ENCODE measurements at regions not wholly inside any gene's neighbourhood (a gene's known extent, or its start where the extent isn't known, plus 50 kb on each side); places are given as distances from the start of the nearest gene placed in this dataset.

DNA sequence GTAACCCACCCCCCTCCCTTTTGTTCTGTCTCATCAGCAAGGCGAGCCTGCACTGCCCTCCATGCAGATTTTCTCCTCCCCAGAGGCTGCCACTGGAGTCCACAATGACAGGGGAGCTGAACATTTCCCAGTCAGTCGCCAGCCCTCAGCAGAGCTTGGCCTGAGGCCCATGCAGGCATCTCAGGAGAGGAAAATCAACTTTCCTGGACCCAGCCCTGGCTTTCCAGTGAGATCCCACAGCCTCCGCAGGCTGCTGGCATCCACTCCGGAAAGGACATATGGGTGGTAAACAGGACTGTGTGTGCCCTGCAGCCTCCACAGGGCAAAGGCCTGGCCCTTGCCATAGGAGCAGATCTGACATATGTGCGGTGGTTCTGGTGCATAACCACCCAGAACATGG, 253.8 kb downstream of the TNS1 start:
- H3K4me2 ChIP-seq (ENCODE audit: low read length): no peak overlapping the region
- peaks cover 14% of the 10 kb centered on the region for H3K79me2 ChIP-seq
- TF ChIP-seq, protein P1, sequence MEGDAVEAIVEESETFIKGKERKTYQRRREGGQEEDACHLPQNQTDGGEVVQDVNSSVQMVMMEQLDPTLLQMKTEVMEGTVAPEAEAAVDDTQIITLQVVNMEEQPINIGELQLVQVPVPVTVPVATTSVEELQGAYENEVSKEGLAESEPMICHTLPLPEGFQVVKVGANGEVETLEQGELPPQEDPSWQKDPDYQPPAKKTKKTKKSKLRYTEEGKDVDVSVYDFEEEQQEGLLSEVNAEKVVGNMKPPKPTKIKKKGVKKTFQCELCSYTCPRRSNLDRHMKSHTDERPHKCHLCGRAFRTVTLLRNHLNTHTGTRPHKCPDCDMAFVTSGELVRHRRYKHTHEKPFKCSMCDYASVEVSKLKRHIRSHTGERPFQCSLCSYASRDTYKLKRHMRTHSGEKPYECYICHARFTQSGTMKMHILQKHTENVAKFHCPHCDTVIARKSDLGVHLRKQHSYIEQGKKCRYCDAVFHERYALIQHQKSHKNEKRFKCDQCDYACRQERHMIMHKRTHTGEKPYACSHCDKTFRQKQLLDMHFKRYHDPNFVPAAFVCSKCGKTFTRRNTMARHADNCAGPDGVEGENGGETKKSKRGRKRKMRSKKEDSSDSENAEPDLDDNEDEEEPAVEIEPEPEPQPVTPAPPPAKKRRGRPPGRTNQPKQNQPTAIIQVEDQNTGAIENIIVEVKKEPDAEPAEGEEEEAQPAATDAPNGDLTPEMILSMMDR (IDR thresholded peaks at IDR 0.05): no peak
- H3K4me3 ChIP-seq (ENCODE audit: low read depth, low read length): no peak overlapping the region
- H3K9ac ChIP-seq: peak overlapping the region; percentile 56
- peak overlapping the region; percentile 31 for H2AFZ ChIP-seq
- H3K27ac ChIP-seq: peak overlapping the region; percentile 99
- H3K9me3 ChIP-seq (ENCODE audit: control insufficient read depth, low read length): no peaks in the 10 kb centered on the region
- peaks cover 69% of the 10 kb centered on the region for H3K4me1 ChIP-seq
- H3K27me3 ChIP-seq (ENCODE audit: control insufficient read depth, insufficient read depth, low read length): no peaks in the 10 kb centered on the region
- no peaks in the 10 kb centered on the region for H3K36me3 ChIP-seq (ENCODE audit: control insufficient read depth, insufficient read depth, low read length)

DNA sequence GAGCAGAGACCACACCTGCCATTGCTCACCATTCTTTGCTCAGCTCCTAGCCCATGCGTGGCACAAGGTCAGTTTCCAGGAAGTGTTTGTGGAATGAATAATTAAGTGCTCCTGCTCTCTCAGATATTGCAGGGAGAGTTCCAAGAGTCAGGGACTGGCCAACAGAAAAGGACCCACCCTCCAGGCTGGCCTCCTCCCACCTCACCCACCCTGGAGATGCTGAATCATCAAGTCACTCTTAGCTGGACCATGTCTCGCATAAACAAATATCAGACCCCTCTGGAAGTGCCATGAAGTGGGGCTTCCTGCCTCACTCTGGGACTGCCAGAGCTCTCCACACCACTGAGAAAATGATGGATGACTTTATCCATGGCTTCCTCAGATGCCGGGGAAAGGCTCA, 256.0 kb downstream of the TNS1 start:
- Histone ChIP-seq H3K4me3 (ENCODE audit: low read depth, low read length) (no peak overlapping the region), H3K27me3 (ENCODE audit: control insufficient read depth, insufficient read depth, low read length) (no peaks in the 10 kb centered on the region), H3K4me2 (ENCODE audit: low read length) (no peak overlapping the region), H3K9me3 (ENCODE audit: control insufficient read depth, low read length) (no peaks in the 10 kb centered on the region), H3K4me1 (peaks cover 68% of the 10 kb centered on the region), H3K9ac (no peak overlapping the region), H2AFZ (peak overlapping the region; percentile 47), H3K27ac (peak overlapping the region; percentile 99), H3K36me3 (ENCODE audit: control insufficient read depth, insufficient read depth, low read length) (no peaks in the 10 kb centered on the region), H3K79me2 (peaks cover 32% of the 10 kb centered on the region)
- TF ChIP-seq, protein P1 (IDR thresholded peaks at IDR 0.05): no peak

DNA sequence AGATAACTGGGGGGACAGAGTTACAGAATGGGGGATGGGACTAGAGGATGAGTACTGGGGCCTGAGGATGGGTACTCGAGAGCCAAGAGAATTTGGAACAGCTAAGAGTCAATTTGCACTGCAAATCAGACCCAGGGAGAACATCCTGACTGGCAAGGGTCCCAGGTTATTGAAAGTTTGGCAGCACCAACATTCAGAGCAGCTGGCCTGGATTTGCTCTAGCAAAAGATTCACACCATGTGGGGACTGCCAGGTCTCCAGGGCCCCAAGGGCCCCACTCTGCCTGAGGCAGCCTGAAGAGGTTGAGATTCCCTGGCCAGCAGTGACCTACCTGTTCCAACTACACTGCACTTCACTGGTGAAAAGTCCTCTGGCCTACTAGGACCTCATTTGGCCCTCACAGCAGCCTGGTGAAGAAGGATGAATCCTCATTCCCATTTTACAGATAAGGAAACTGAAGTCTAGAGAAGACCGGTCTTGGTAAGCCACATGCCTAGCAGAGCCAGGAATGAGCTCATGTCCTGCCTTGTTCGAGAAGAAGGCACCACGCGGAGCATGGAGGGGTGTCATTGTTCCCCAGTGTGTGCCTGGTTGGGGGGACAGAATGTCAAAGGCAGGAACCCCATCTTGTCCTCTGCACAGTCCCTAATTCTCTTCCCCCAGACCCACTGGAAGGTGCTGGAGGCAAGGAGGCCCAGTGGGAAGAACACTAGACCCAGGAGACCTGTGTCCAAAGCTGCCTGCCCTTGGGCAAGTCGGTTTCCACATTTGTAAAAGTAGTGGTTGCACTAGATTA, 258.6 kb downstream of the TNS1 start:
- H3K27ac ChIP-seq: no peak overlapping the region
- peaks cover 79% of the 10 kb centered on the region for H3K4me1 ChIP-seq

DNA sequence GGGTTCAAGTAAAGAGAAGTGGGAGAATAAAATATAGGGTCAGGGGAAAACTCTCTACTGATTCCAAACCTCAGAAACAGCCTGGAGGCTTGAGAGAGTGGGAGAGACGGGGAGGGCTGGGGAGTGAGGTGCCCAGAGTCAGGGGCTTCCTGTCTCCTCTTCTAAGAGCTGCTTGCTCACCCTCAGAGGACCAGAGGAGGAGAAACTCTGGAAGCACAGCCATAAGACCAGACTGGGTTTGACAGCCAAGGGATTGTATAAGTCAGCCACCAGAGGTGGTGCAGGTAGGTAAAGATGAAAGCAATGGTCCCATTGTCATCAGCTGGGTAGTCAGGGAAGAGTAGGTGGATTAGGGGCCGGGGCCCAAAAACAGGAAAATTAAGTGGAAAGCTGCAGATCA, 259.4 kb downstream of the TNS1 start:
- no peaks in the 10 kb centered on the region for H3K36me3 ChIP-seq (ENCODE audit: control insufficient read depth, insufficient read depth, low read length)
- no peak overlapping the region for H3K9ac ChIP-seq
- no peak overlapping the region for H3K4me2 ChIP-seq (ENCODE audit: low read length)
- TF ChIP-seq, protein P1 (IDR thresholded peaks at IDR 0.05): no peak
- peak overlapping the region; percentile 13 for H3K27ac ChIP-seq
- no peaks in the 10 kb centered on the region for H3K27me3 ChIP-seq (ENCODE audit: control insufficient read depth, insufficient read depth, low read length)
- peaks cover 32% of the 10 kb centered on the region for H3K79me2 ChIP-seq
- peaks cover 79% of the 10 kb centered on the region for H3K4me1 ChIP-seq
- H3K4me3 ChIP-seq (ENCODE audit: low read depth, low read length): no peak overlapping the region
- H2AFZ ChIP-seq: no peak overlapping the region
- H3K9me3 ChIP-seq (ENCODE audit: control insufficient read depth, low read length): no peaks in the 10 kb centered on the region

More for the DNA sequence above, 258.6 kb downstream of the TNS1 start:
- Histone ChIP-seq H3K4me2 (ENCODE audit: low read length) (no peak overlapping the region), H3K27me3 (ENCODE audit: control insufficient read depth, insufficient read depth, low read length) (no peaks in the 10 kb centered on the region), H3K36me3 (ENCODE audit: control insufficient read depth, insufficient read depth, low read length) (no peaks in the 10 kb centered on the region), H3K79me2 (peaks cover 32% of the 10 kb centered on the region), H2AFZ (no peak overlapping the region), H3K9ac (no peak overlapping the region), H3K9me3 (ENCODE audit: control insufficient read depth, low read length) (no peaks in the 10 kb centered on the region), H3K4me3 (ENCODE audit: low read depth, low read length) (no peak overlapping the region)
- TF ChIP-seq, protein P1 (IDR thresholded peaks at IDR 0.05): no peak

DNA sequence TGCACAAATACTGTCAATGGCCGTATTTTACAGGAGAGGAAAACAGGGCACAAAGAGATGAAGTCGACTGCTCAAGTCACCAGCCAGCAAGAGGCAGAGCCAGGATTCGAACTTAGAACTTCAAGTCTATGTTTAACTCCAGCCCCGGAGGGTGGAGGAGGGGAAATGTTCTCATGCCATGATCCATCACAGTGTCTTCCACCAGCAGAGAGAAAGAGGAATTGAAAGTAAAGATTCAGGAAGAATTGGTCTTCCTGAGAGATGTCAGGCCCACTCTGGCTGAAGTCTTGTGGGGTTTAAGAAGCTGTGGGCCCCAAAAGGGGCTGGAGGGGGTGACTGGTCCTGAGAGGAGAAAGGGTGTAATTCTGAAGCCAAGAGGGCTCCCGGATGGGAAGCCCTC, 260.0 kb downstream of the TNS1 start:
- H3K9ac ChIP-seq: no peak overlapping the region
- H3K4me1 ChIP-seq: peaks cover 80% of the 10 kb centered on the region
- no peak overlapping the region for H2AFZ ChIP-seq
- no peaks in the 10 kb centered on the region for H3K27me3 ChIP-seq (ENCODE audit: control insufficient read depth, insufficient read depth, low read length)
- H3K27ac ChIP-seq: peak overlapping the region; percentile 13
- TF ChIP-seq, protein P1 (IDR thresholded peaks at IDR 0.05): no peak
- H3K4me2 ChIP-seq (ENCODE audit: low read length): no peak overlapping the region
- H3K4me3 ChIP-seq (ENCODE audit: low read depth, low read length): no peak overlapping the region
- no peaks in the 10 kb centered on the region for H3K36me3 ChIP-seq (ENCODE audit: control insufficient read depth, insufficient read depth, low read length)
- peaks cover 32% of the 10 kb centered on the region for H3K79me2 ChIP-seq
- H3K9me3 ChIP-seq (ENCODE audit: control insufficient read depth, low read length): no peaks in the 10 kb centered on the region
